IPS-20b (cell line): ENCODE measurements at regions not wholly inside any gene's neighbourhood (a gene's known extent, or its start where the extent isn't known, plus 50 kb on each side); places are given as distances from the start of the nearest gene placed in this dataset.

Source experiments
- H3K27ac ChIP-seq: one replicate; pipeline ENCODE4 v1.5.1; 2013; ENCODE audit warnings: low read length
- H3K27me3 ChIP-seq: 2 replicates; pipeline ENCODE4 v1.6.1; 2013; ENCODE audit warnings: mild to moderate bottlenecking, low read length, inconsistent platforms; ENCODE audit not compliant: insufficient read depth
- H3K36me3 ChIP-seq: 2 replicates; pipeline ENCODE4 v1.6.1; 2013; ENCODE audit warnings: low read depth, mild to moderate bottlenecking, inconsistent platforms, low read length, moderate library complexity; ENCODE audit not compliant: insufficient read depth
- H3K4me1 ChIP-seq: 2 replicates; pipeline ENCODE4 v1.6.1; 2013; ENCODE audit warnings: mild to moderate bottlenecking, control low read depth, inconsistent platforms, low read length, moderate library complexity; ENCODE audit not compliant: insufficient read depth
- H3K4me3 ChIP-seq: 2 replicates; pipeline ENCODE4 v1.5.1; 2013; ENCODE audit warnings: mild to moderate bottlenecking, low read length, inconsistent platforms
- H3K9ac ChIP-seq: 2 replicates; pipeline ENCODE4 v1.6.1; 2013; ENCODE audit warnings: low read depth, mild to moderate bottlenecking, inconsistent platforms, low read length, moderate library complexity
- H3K9me3 ChIP-seq: 2 replicates; pipeline ENCODE4 v1.6.1; 2013; ENCODE audit warnings: mild to moderate bottlenecking, low read depth, low read length, inconsistent platforms; ENCODE audit not compliant: insufficient read depth

- H3K4me3 ChIP-seq: no peak overlapping the region
- H3K4me1 ChIP-seq: 0 out of 2 replicates have a peak, but pooled peaks cover 4% of the 10 kb centered on the region
- no peak overlapping the region for H3K27ac ChIP-seq
- no peak overlapping the region for H3K9ac ChIP-seq
- no peaks in the 10 kb centered on the region for H3K9me3 ChIP-seq
- no peaks in the 10 kb centered on the region for H3K27me3 ChIP-seq
- no peaks in the 10 kb centered on the region for H3K36me3 ChIP-seq
Observed at GRCh38 chr2:55112229-55113031, 62.2 kb upstream of the RTN4 start.

GRCh38 chr2:55111570-55112228, 61.4 kb upstream of the RTN4 start:
- H3K27me3 ChIP-seq: no peaks in the 10 kb centered on the region
- no peak overlapping the region for H3K4me3 ChIP-seq
- H3K9me3 ChIP-seq: no peaks in the 10 kb centered on the region
- 0 out of 2 replicates have a peak, but pooled peaks cover 4% of the 10 kb centered on the region for H3K4me1 ChIP-seq
- no peaks in the 10 kb centered on the region for H3K36me3 ChIP-seq
- no peak overlapping the region for H3K9ac ChIP-seq
- H3K27ac ChIP-seq: peak overlapping the region; percentile 38

- Histone ChIP-seq H3K36me3 (no peaks in the 10 kb centered on the region), H3K9me3 (no peaks in the 10 kb centered on the region), H3K4me1 (0 out of 2 replicates have a peak, but pooled peaks cover 4% of the 10 kb centered on the region), H3K4me3 (no peak overlapping the region), H3K27ac (peak overlapping the region; percentile 38), H3K9ac (no peak overlapping the region), H3K27me3 (no peaks in the 10 kb centered on the region)
Observed at GRCh38 chr2:55111230-55111569, 60.9 kb upstream of the RTN4 start.

- no peaks in the 10 kb centered on the region for H3K9me3 ChIP-seq
- H3K4me1 ChIP-seq: 0 out of 2 replicates have a peak, but pooled peaks cover 4% of the 10 kb centered on the region
- no peaks in the 10 kb centered on the region for H3K36me3 ChIP-seq
- no peak overlapping the region for H3K27ac ChIP-seq
- H3K27me3 ChIP-seq: no peaks in the 10 kb centered on the region
- H3K4me3 ChIP-seq: no peak overlapping the region
- H3K9ac ChIP-seq: no peak overlapping the region
Observed at GRCh38 chr2:55109219-55109891, 59.1 kb upstream of the RTN4 start.

- Histone ChIP-seq H3K27me3 (no peaks in the 10 kb centered on the region), H3K9ac (no peak overlapping the region), H3K4me3 (no peak overlapping the region), H3K4me1 (0 out of 2 replicates have a peak, but pooled peaks cover 4% of the 10 kb centered on the region), H3K9me3 (no peaks in the 10 kb centered on the region), H3K27ac (no peak overlapping the region), H3K36me3 (no peaks in the 10 kb centered on the region)
Observed at GRCh38 chr2:55108456-55109160, 58.4 kb upstream of the RTN4 start.

- no peaks in the 10 kb centered on the region for H3K9me3 ChIP-seq
- 0 out of 2 replicates have a peak, but pooled peaks cover 4% of the 10 kb centered on the region for H3K4me1 ChIP-seq
- H3K27me3 ChIP-seq: no peaks in the 10 kb centered on the region
- no peak overlapping the region for H3K27ac ChIP-seq
- no peak overlapping the region for H3K9ac ChIP-seq
- no peaks in the 10 kb centered on the region for H3K36me3 ChIP-seq
- H3K4me3 ChIP-seq: no peak overlapping the region
Observed at GRCh38 chr2:55107436-55107835, 57.2 kb upstream of the RTN4 start.

GRCh38 chr2:55106148-55106547, 55.9 kb upstream of the RTN4 start:
- Histone ChIP-seq H3K27me3 (no peaks in the 10 kb centered on the region), H3K36me3 (no peaks in the 10 kb centered on the region), H3K4me3 (no peak overlapping the region), H3K9me3 (no peaks in the 10 kb centered on the region), H3K9ac (no peak overlapping the region), H3K27ac (no peak overlapping the region), H3K4me1 (0 out of 2 replicates have a peak, but pooled peaks cover under 1% of the 10 kb centered on the region)

GRCh38 chr2:55105456-55105855, 55.2 kb upstream of the RTN4 start:
- Histone ChIP-seq H3K27me3 (no peaks in the 10 kb centered on the region), H3K9ac (no peak overlapping the region), H3K9me3 (no peaks in the 10 kb centered on the region), H3K4me3 (no peak overlapping the region), H3K36me3 (no peaks in the 10 kb centered on the region), H3K27ac (no peak overlapping the region), H3K4me1 (no peaks in the 10 kb centered on the region; the same call in 1 of the 2 replicates)

- Histone ChIP-seq H3K9me3 (no peaks in the 10 kb centered on the region), H3K36me3 (no peaks in the 10 kb centered on the region), H3K27me3 (no peaks in the 10 kb centered on the region), H3K27ac (no peak overlapping the region), H3K4me3 (no peak overlapping the region), H3K9ac (no peak overlapping the region), H3K4me1 (no peaks in the 10 kb centered on the region; the same call in 1 of the 2 replicates)
Observed at GRCh38 chr2:55103046-55103445, 52.8 kb upstream of the RTN4 start.

GRCh38 chr2:55102056-55102812, 52.0 kb upstream of the RTN4 start:
- Histone ChIP-seq H3K27ac (no peak overlapping the region), H3K4me3 (no peak overlapping the region), H3K9ac (no peak overlapping the region), H3K4me1 (peaks cover 3% of the 10 kb centered on the region; the same call in 1 of the 2 replicates), H3K9me3 (no peaks in the 10 kb centered on the region), H3K27me3 (no peaks in the 10 kb centered on the region), H3K36me3 (no peaks in the 10 kb centered on the region)

- H3K27ac ChIP-seq: no peak overlapping the region
- peaks cover 5% of the 10 kb centered on the region; the same call in 1 of the 2 replicates for H3K4me1 ChIP-seq
- H3K27me3 ChIP-seq: no peaks in the 10 kb centered on the region
Observed at GRCh38 chr2:55101466-55101865, 51.2 kb upstream of the RTN4 start.

More at GRCh38 chr2:55101466-55101865, 51.2 kb upstream of the RTN4 start:
- H3K9me3 ChIP-seq: no peaks in the 10 kb centered on the region
- no peak overlapping the region for H3K9ac ChIP-seq
- H3K36me3 ChIP-seq: no peaks in the 10 kb centered on the region
- no peak overlapping the region for H3K4me3 ChIP-seq
